CD14-positive monocyte (primary cell): ENCODE measurements at regions not wholly inside any gene's neighbourhood (a gene's known extent, or its start where the extent isn't known, plus 50 kb on each side); places are given as distances from the start of the nearest gene placed in this dataset. TPM values are rescaled to one million over a fixed set of nuclear protein-coding genes. Genes with fewer than 3 reads are reported as not detected.

Experiments
- DNase-seq, 3 donors: peaks; one replicate each; pipeline ENCODE4 v3.0.0-alpha.2; 2011 to 2022
- H2AFZ ChIP-seq: 2 replicates; pipeline ENCODE4 v1.6.0; 2012; ENCODE audit warnings: mild to moderate bottlenecking, low read depth, low read length, inconsistent platforms; ENCODE audit not compliant: insufficient read depth, poor library complexity, severe bottlenecking
- H3K27ac ChIP-seq, 2 donors: 1 replicate in 1 of 2; 2 replicates in 1 of 2; pipeline ENCODE4 v1.5.1; 2012 to 2013; ENCODE audit warnings: low read length in 2 of 2, control low read depth in 1 of 2, inconsistent platforms in 1 of 2, low read depth in 1 of 2, mild to moderate bottlenecking in 1 of 2
- H3K27me3 ChIP-seq, 2 donors: one replicate each; pipeline versions ENCODE4 v1.6.0 to v1.6.1; 2011 to 2013; ENCODE audit warnings: low read length in 2 of 2; ENCODE audit not compliant: control insufficient read depth in 2 of 2, insufficient read depth in 2 of 2
- H3K36me3 ChIP-seq, 2 donors: replicated peaks in 1 of 2; 1 replicate in 1 of 2; 2 replicates in 1 of 2; pipeline versions ENCODE4 v1.5.1 to v1.6.1; 2012 to 2013; ENCODE audit warnings: low read length in 2 of 2, control low read depth in 1 of 2, inconsistent platforms in 1 of 2, mild to moderate bottlenecking in 1 of 2; ENCODE audit not compliant: insufficient read depth in 2 of 2, control insufficient read depth in 1 of 2
- H3K4me1 ChIP-seq, 2 donors: 1 replicate in 1 of 2; 2 replicates in 1 of 2; pipeline versions ENCODE4 v1.5.1 to v1.6.1; 2012 to 2013; ENCODE audit warnings: low read length in 2 of 2, control low read depth in 1 of 2, inconsistent platforms in 1 of 2, mild to moderate bottlenecking in 1 of 2, moderate library complexity in 1 of 2; ENCODE audit not compliant: insufficient read depth in 2 of 2, control insufficient read depth in 1 of 2
- H3K4me2 ChIP-seq: replicated peaks from 2 replicates; pipeline ENCODE3; 2012; ENCODE audit warnings: low read length, moderate library complexity, mild to moderate bottlenecking; ENCODE audit not compliant: poor library complexity, severe bottlenecking; ENCODE audit errors: extremely low read depth
- H3K4me3 ChIP-seq, 3 experiments: fragments of 200-600 bp in 1 of 3; sonication (generic) in 1 of 3; replicated peaks in 1 of 3; 1 replicate in 2 of 3; 2 replicates in 1 of 3; pipeline ENCODE4 v1.5.1; 2011 to 2013; ENCODE audit warnings: low read length in 3 of 3, mild to moderate bottlenecking in 3 of 3, control low read depth in 2 of 3, low read depth in 2 of 3, inconsistent platforms in 1 of 3, moderate library complexity in 1 of 3
- H3K79me2 ChIP-seq: 2 replicates; pipeline ENCODE4 v1.6.0; 2012; ENCODE audit warnings: mild to moderate bottlenecking, control low read depth, inconsistent platforms, low read length, moderate library complexity; ENCODE audit not compliant: insufficient read depth
- H3K9ac ChIP-seq: 2 replicates; pipeline ENCODE4 v1.6.0; 2017; ENCODE audit warnings: low read length, mild to moderate bottlenecking; ENCODE audit not compliant: insufficient read depth, poor library complexity, severe bottlenecking
- H3K9me3 ChIP-seq, 2 donors: replicated peaks in 1 of 2; 1 replicate in 1 of 2; 2 replicates in 1 of 2; pipeline versions ENCODE4 v1.5.1 to v1.6.1; 2012 to 2013; ENCODE audit warnings: low read length in 2 of 2, control low read depth in 1 of 2; ENCODE audit not compliant: control insufficient read depth in 1 of 2, insufficient read depth in 1 of 2
- H4K20me1 ChIP-seq: 2 replicates; pipeline ENCODE4 v1.6.0; 2012; ENCODE audit warnings: mild to moderate bottlenecking, low read length, control low read depth, moderate library complexity; ENCODE audit not compliant: insufficient read depth
- H3K27ac Mint-ChIP-seq, 7 donors: one replicate each; pipeline ENCODE4 v1.8.0; 2020; ENCODE audit warnings: mild to moderate bottlenecking in 7 of 7, mixed read lengths in 7 of 7, moderate library complexity in 6 of 7, inconsistent platforms in 2 of 7
- H3K27me3 Mint-ChIP-seq, 3 donors: one replicate each; pipeline ENCODE4 v1.8.0; 2021 to 2022; ENCODE audit warnings: low read depth in 3 of 3, mild to moderate bottlenecking in 3 of 3, mixed read lengths in 3 of 3, moderate library complexity in 3 of 3, inconsistent platforms in 1 of 3
- H3K36me3 Mint-ChIP-seq, 2 donors: one replicate each; pipeline ENCODE4 v1.8.0; 2020; ENCODE audit warnings: mixed read lengths in 2 of 2, inconsistent platforms in 1 of 2, mild to moderate bottlenecking in 1 of 2
- H3K4me1 Mint-ChIP-seq: one replicate; pipeline ENCODE4 v1.8.0; 2020; ENCODE audit warnings: mild to moderate bottlenecking, mixed read lengths
- H3K4me3 Mint-ChIP-seq, 2 donors: one replicate each; pipeline ENCODE4 v1.8.0; 2020; ENCODE audit warnings: mild to moderate bottlenecking in 2 of 2, mixed read lengths in 2 of 2, moderate library complexity in 1 of 2
- H3K9me3 Mint-ChIP-seq, 7 donors: one replicate each; pipeline ENCODE4 v1.8.0; 2020 to 2022; ENCODE audit warnings: mixed read lengths in 7 of 7, mild to moderate bottlenecking in 6 of 7, moderate library complexity in 6 of 7, inconsistent platforms in 2 of 7
- CTCF ChIP-seq: fragments of 200-600 bp; IDR thresholded peaks from one replicate; pipeline ENCODE4 v1.8.0; 2022; ENCODE audit warnings: antibody characterized with exemption, mild to moderate bottlenecking
- WGBS: methylation state at CpG from one replicate; pipeline ENCODE4 v1.1.5; 2013; ENCODE audit warnings: missing lambda C conversion rate; ENCODE audit not compliant: insufficient coverage; 5-methylcytosine and 5-hydroxymethylcytosine counted together
- intact Hi-C, 2 donors: fragments of 100-400 bp; cut with micrococcal nuclease; formaldehyde crosslinking; loops; one replicate each; pipeline versions ENCODE4 v1.15.0 to v1.15.1; 2023
- small RNA-seq: library from RNA; depleted of rRNA; stranded (forward); fragments of <200 nt; gene quantifications from one replicate; pipeline ENCODE3, GENCODE V24; 2012; ENCODE audit warnings: low read depth; ENCODE audit not compliant: insufficient read length

- Mint-ChIP-seq H3K9me3 (peaks cover 0 to 2% (median 0%) of the 10 kb centered on the region in 7 donors), H3K36me3 (no peaks in the 10 kb centered on the region), H3K27ac (no peak overlapping the region), H3K27me3 (peaks cover 1 to 3% (median 2%) of the 10 kb centered on the region in 3 donors), H3K4me1 (no peaks in the 10 kb centered on the region), H3K4me3 (no peak overlapping the region)
- no peaks in the 10 kb centered on the region for H3K79me2 ChIP-seq
- no peak overlapping the region for H3K27ac ChIP-seq
- H3K4me2 ChIP-seq, result no peak overlapping the region
- WGBS, result 100% methylated on average over 2 of the region's 7 CpGs
- no peaks in the 10 kb centered on the region for H3K27me3 ChIP-seq
- H3K9ac ChIP-seq, result no peak overlapping the region
- TF ChIP-seq CTCF, result no peak
- intact Hi-C loops, result no loop called here
- H3K4me1 ChIP-seq, result no peaks in the 10 kb centered on the region
- H2AFZ ChIP-seq, result no peak overlapping the region
- H3K4me3 ChIP-seq, result no peak overlapping the region
- H4K20me1 ChIP-seq, result no peaks in the 10 kb centered on the region
- no peak for DNase-seq
- H3K9me3 ChIP-seq, result no peaks in the 10 kb centered on the region
- no peaks in the 10 kb centered on the region for H3K36me3 ChIP-seq
Observed at GRCh38 chr12:93325855-93326254, 51.9 kb upstream of the NUDT4 start.

Small RNA genes in the stretch of these regions (small RNA-seq; reads per million reads assigned to genes)
- gene RF00019 (not detected), gene RF00284 (not detected), gene RPL41P5 (not detected)
